ENCODE measurements at regions not wholly inside any gene's neighbourhood (a gene's known extent, or its start where the extent isn't known, plus 50 kb on each side); places are given as distances from the start of the nearest gene placed in this dataset.

- TF ChIP-seq CTCF (IDR thresholded peaks at IDR 0.05 in 4 of 5, conservative IDR thresholded peaks at IDR 0.05 in 1 of 5) (no peak), POLR2A (IDR thresholded peaks at IDR 0.05) (no peak)
Observed at GRCh38 chrX:107396783-107397182, 52.7 kb upstream of the FRMPD3 start.
